H1 (cell line): ENCODE measurements at regions not wholly inside any gene's neighbourhood (a gene's known extent, or its start where the extent isn't known, plus 50 kb on each side); places are given as distances from the start of the nearest gene placed in this dataset.

Source experiments
- BCL11A ChIP-seq, 2 experiments: IDR thresholded peaks; one replicate each; pipeline ENCODE4 v1.6.1; 2011; ENCODE audit warnings: low read depth in 2 of 2, low read length in 2 of 2, mild to moderate bottlenecking in 2 of 2
- PHF8 ChIP-seq: fragments of 200-600 bp; sonication (generic); conservative IDR thresholded peaks from 2 replicates; pipeline ENCODE4 v1.7.1; 2012; ENCODE audit warnings: low read depth, mild to moderate bottlenecking, inconsistent platforms, low read length, moderate library complexity
- SRF ChIP-seq: IDR thresholded peaks from 2 replicates; pipeline ENCODE4 v1.6.1; 2011; ENCODE audit warnings: mild to moderate bottlenecking, low read depth, low read length, moderate library complexity
- ZNF274 ChIP-seq: IDR thresholded peaks from 2 replicates; pipeline ENCODE4 v1.7.0; 2012; ENCODE audit warnings: low read length, borderline replicate concordance; ENCODE audit errors: extremely low read depth
- TF ChIP-seq, protein P1 (sequence below): fragments of 300-600 bp; sonication (generic); IDR thresholded peaks from 2 replicates; pipeline ENCODE4 v1.7.1; 2012; ENCODE audit warnings: low read length, moderate library complexity, mild to moderate bottlenecking, inconsistent platforms; ENCODE audit not compliant: insufficient replicate concordance
- TF ChIP-seq, protein P2 (sequence below): IDR thresholded peaks from 2 replicates; pipeline ENCODE4 v1.6.1; 2012; ENCODE audit warnings: inconsistent platforms

DNA sequence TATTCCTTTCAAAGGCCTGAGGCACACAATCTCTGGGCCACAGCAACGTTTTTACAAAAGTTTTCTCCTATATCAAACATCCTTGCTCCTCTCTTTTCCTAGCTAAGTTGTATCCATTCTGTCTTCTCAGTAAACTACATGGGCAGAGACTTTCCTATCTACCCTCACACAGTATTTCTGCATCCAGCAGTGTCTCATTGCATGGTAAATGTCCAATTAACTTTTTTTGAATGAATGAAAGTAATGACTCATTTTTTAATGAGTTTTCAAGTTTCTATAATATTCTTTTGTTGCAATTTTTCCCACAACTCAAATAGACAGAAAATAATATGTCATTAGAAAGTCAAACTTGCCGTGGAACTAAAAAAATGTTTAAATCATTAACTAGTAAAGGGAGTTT is 688.6 kb downstream of the JRKL start (continued):
- TF ChIP-seq, protein P1, sequence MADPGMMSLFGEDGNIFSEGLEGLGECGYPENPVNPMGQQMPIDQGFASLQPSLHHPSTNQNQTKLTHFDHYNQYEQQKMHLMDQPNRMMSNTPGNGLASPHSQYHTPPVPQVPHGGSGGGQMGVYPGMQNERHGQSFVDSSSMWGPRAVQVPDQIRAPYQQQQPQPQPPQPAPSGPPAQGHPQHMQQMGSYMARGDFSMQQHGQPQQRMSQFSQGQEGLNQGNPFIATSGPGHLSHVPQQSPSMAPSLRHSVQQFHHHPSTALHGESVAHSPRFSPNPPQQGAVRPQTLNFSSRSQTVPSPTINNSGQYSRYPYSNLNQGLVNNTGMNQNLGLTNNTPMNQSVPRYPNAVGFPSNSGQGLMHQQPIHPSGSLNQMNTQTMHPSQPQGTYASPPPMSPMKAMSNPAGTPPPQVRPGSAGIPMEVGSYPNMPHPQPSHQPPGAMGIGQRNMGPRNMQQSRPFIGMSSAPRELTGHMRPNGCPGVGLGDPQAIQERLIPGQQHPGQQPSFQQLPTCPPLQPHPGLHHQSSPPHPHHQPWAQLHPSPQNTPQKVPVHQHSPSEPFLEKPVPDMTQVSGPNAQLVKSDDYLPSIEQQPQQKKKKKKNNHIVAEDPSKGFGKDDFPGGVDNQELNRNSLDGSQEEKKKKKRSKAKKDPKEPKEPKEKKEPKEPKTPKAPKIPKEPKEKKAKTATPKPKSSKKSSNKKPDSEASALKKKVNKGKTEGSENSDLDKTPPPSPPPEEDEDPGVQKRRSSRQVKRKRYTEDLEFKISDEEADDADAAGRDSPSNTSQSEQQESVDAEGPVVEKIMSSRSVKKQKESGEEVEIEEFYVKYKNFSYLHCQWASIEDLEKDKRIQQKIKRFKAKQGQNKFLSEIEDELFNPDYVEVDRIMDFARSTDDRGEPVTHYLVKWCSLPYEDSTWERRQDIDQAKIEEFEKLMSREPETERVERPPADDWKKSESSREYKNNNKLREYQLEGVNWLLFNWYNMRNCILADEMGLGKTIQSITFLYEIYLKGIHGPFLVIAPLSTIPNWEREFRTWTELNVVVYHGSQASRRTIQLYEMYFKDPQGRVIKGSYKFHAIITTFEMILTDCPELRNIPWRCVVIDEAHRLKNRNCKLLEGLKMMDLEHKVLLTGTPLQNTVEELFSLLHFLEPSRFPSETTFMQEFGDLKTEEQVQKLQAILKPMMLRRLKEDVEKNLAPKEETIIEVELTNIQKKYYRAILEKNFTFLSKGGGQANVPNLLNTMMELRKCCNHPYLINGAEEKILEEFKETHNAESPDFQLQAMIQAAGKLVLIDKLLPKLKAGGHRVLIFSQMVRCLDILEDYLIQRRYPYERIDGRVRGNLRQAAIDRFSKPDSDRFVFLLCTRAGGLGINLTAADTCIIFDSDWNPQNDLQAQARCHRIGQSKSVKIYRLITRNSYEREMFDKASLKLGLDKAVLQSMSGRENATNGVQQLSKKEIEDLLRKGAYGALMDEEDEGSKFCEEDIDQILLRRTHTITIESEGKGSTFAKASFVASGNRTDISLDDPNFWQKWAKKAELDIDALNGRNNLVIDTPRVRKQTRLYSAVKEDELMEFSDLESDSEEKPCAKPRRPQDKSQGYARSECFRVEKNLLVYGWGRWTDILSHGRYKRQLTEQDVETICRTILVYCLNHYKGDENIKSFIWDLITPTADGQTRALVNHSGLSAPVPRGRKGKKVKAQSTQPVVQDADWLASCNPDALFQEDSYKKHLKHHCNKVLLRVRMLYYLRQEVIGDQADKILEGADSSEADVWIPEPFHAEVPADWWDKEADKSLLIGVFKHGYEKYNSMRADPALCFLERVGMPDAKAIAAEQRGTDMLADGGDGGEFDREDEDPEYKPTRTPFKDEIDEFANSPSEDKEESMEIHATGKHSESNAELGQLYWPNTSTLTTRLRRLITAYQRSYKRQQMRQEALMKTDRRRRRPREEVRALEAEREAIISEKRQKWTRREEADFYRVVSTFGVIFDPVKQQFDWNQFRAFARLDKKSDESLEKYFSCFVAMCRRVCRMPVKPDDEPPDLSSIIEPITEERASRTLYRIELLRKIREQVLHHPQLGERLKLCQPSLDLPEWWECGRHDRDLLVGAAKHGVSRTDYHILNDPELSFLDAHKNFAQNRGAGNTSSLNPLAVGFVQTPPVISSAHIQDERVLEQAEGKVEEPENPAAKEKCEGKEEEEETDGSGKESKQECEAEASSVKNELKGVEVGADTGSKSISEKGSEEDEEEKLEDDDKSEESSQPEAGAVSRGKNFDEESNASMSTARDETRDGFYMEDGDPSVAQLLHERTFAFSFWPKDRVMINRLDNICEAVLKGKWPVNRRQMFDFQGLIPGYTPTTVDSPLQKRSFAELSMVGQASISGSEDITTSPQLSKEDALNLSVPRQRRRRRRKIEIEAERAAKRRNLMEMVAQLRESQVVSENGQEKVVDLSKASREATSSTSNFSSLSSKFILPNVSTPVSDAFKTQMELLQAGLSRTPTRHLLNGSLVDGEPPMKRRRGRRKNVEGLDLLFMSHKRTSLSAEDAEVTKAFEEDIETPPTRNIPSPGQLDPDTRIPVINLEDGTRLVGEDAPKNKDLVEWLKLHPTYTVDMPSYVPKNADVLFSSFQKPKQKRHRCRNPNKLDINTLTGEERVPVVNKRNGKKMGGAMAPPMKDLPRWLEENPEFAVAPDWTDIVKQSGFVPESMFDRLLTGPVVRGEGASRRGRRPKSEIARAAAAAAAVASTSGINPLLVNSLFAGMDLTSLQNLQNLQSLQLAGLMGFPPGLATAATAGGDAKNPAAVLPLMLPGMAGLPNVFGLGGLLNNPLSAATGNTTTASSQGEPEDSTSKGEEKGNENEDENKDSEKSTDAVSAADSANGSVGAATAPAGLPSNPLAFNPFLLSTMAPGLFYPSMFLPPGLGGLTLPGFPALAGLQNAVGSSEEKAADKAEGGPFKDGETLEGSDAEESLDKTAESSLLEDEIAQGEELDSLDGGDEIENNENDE: no peak
- TF ChIP-seq BCL11A (IDR thresholded peaks at IDR 0.05; ENCODE audit: low read depth in 2 of 2, low read length in 2 of 2) (no peak), PHF8 (no peak), ZNF274 (no peak), SRF (no peak)
- TF ChIP-seq, protein P2, sequence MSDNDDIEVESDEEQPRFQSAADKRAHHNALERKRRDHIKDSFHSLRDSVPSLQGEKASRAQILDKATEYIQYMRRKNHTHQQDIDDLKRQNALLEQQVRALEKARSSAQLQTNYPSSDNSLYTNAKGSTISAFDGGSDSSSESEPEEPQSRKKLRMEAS: no peak
